Mesenteric fat pad (tissue), 1 donor: ENCODE measurements at regions not wholly inside any gene's neighbourhood (a gene's known extent, or its start where the extent isn't known, plus 50 kb on each side); places are given as distances from the start of the nearest gene placed in this dataset.

Source experiments
- DNase-seq: peaks from one replicate; pipeline ENCODE4 v3.0.0-alpha.2; 2020; ENCODE audit warnings: low spot score
- donor health status: DM: yes; HTN: yes; CAD: no.

- DNase-seq = peak; percentile 77
Observed at GRCh38 chr22:49320714-49321476, 506.8 kb downstream of the BRD1 start.

DNA sequence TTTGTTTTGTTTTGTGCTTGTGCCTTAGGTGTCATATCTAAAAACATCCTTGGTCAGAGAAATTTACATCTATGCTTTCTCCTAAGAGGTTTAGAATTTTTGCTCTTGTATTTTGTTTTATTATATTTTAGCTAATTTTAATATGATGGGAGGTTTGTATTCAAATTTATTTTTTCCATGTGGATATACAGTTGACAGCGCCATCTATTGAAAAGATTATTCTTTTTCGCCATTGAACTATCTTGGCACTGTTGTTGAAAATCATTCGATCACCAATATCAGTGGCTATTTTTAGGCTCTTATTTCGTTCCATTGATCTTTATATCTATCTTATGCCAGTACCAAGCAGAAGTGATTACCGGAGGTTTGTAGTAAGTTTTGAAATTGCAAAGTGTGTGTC is 510.3 kb downstream of the BRD1 start:
- DNase-seq = no peak

DNA sequence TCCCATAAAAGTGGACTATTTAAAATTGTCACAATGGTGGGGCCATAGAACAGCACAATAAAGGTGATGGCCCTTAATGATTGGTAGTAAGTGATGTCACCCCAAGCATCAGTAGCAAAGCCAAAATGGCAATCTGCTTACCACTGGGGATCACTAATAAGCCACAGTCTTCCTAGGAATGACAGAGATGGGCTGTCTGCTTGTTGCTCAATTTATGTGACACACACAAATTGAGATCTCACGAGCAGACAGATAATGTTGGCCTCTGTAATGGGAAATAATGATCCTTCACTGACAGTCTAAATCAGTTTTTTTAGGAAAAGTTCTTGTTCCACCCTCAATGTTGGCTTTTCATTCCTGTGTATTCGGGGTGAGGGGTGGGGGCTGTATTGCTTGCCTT is 515.1 kb downstream of the BRD1 start:
- DNase-seq = no peak

DNA sequence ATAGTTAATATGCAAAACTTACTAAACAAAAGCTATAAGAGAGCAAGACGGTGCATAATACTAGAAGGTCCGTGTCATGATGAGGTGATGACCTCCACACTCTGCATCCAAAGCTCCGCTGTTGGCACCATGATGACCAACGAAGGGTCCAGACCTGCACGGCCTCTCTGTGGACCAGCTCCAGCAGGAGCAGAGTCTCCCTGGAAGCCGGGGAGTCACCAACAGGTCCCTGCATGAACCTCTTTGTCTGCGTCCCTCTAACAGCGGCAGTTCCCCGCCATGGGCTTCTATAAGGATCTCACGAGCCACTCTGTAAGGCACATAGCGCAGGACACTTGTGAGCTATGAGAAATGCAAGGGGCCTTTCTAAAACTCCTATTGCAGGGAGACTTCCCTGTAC is 517.3 kb downstream of the BRD1 start:
- DNase-seq = peak; percentile 22

DNA sequence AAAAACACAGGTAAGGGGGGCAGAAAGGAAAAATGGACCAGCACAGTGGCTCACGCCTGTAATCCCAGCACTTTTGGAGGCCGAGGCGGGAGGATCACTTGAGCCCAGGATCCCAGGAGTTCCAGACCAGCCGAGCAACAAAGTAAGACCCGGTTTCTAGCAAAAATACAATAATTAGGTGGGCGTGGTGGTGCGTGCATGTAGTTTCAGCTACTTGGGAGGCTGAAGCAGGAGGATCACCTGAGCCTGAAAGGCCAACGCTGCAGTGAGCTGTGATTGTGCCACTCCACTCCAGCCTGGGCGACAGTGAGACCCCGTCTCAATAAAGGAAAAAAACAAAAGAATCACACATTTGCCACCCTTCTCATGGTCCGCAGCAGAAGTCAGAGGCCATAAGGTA is 519.4 kb downstream of the BRD1 start:
- DNase-seq = peak; percentile 22

DNA sequence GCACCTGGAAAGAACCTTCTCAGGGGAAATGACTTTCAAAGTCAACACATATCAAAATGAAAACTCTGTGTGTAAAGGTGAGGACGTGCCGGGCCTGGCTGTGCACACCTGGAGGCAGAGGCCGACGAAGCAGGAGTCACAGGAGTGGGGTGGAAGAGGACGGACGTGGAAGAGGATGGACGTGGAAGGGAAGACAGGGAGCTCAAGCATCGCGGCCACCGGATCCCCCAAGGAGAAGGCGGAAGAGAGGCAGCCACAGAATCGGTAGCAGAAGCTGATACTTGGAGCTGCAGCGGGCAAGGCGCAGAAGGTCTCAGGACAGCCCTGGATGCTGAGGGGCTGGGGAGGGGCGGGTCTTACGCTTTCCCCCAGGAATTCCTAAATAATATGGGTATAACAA is 519.8 kb downstream of the BRD1 start:
- DNase-seq = peak; percentile 74

DNA sequence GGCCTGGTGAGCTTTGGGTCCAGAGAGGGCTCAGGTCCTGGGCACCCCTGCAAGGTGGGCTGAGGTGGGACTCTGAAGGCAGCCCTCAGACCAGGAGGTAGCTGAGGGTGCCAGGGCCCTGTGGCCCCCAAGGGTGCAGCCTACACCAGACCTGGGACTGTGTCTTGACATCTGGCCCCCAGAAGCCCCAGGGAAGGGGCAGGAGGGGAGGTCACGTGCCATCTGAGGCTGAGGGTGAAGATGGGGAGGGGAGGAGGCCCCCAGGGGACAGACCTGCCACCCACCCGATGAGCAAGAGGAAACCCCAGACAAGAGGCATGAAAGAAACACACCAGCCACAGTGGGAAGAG is 520.2 kb downstream of the BRD1 start:
- no peak for DNase-seq

DNA sequence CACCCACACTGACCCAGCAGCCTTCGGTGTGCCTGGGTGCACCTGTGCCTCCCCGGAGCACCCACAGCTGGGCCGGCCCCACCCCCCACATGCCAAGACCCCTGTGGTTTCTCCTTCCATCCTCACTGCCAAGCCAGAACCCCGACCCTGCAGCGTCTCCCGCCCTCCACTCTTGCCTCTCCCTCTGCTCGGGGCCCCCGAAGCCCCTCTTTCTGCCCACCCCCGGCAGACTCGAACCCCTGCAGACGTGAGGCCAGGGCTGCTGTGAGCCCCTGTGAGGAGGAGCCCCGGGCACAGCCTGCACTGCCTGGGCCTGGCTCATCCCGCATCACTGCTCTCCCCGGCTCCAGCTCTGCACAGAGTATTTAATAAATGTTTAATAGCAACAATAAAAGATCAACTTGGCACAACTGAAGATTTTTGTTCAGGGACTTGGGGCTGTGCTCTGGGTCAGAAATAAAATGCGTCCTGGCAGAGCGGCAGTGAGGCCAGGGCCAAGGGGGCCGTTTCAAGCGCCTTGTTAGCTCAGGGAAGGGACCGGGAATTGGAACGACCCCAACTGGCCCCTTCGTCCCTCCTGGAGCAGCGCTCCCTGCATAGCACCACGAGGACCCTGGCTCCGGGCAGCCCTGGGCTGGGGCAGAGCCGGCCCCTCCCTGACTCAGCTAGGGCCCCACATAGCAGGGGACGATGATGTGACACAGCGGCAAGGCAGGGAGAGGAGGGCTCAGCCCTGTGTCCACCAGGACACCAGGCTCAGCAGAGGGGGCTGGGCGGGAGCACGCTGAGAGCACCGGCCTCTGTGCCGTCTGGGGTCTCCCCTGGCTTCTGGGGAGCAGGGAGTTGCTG is 520.8 kb downstream of the BRD1 start:
- peak; percentile 81 for DNase-seq

GRCh38 chr22:49305966-49306631 is 521.6 kb downstream of the BRD1 start:
- DNase-seq = no peak

DNA sequence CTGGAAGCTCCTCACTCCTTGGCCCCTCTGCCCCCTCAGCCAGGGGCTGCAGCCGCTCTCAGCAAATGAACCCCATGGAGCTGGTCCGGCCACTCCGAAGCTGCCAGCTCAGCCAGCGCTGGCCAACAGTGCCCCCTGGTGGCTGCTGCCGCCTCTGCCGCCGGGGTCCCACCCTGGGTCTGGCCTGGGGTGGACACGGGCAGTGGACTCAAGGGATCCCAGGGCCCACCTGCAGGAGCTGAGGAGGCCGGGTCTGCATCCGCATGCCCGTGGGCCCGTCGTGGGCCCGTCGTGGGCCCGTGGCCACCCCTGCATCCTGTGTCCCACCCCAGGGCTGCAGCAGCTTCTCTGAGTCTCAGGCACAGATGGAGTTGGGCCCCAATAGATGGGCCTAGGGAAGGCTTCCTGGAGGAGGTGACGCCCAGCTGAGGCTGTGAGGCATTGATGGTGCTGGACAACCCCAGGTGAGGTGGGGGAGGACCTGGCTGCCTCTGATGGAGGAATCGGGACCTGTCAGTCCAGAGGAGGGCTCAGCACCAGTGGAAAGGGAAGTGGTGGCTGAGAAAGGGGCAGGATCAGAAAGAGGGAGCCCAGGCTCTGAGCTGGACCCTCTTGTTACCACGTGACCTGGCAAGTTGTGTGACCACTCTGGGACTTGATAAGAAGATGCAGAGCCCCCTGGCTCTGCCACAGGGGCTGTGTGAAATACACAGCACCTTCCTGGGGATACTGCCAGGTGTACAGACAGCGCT is 522.3 kb downstream of the BRD1 start:
- peak; percentile 90 for DNase-seq

GRCh38 chr22:49303781-49304461 is 523.8 kb downstream of the BRD1 start:
- peak; percentile 80 for DNase-seq

DNA sequence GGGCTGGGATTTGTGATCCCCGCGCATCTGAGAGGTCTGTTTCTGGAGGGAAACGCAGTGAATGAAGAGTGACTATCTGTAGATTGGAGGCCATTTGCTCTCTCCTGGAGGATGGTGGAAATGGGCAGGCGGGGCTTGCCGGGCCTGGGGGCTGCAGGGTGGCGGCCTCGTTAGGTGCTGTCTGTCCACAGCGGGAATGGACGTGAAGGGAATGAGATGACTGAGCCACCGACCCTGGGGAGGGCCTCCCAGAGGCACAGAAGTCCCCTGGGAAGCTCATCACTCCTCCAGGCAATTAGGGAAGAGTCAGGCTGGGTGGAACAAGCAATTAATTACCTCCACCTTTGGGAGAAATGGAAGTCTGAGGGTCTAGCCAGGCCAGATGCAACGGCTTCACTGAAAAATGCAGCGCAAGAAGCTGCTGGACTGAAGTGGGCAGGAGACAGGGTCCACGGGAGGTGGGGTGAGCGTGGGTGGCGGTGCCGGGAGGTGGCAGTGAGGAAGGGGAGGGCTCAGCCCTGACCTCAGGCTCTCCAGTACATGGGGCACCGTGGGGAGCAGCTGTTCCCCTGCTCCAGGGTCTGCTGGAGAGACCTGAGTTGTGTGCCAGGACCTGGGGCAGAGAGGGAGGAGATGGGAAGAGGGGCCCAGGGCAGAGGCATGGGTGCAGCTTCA is 524.5 kb downstream of the BRD1 start:
- peak; percentile 71 for DNase-seq

- DNase-seq = peak; percentile 53
Observed at GRCh38 chr22:49302530-49302929, 525.1 kb downstream of the BRD1 start.

DNA sequence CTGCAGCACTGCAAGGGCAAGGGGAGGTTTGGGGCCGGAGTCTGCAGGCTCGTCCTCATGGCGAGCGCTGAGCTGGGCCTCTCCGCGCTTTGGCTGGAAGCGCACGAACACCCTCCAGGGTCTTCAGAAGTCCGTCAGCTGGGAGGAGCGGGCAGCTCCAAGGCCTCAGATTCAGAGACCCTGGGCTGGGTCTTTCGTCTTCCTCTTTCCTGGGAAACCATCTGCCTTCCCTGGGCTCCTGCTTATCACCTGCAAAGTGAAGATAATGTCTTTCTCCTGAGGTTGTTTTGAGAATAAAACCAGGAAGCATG is 525.6 kb downstream of the BRD1 start:
- DNase-seq = no peak

GRCh38 chr22:49301398-49302149 is 526.1 kb downstream of the BRD1 start:
- peak; percentile 85 for DNase-seq

DNA sequence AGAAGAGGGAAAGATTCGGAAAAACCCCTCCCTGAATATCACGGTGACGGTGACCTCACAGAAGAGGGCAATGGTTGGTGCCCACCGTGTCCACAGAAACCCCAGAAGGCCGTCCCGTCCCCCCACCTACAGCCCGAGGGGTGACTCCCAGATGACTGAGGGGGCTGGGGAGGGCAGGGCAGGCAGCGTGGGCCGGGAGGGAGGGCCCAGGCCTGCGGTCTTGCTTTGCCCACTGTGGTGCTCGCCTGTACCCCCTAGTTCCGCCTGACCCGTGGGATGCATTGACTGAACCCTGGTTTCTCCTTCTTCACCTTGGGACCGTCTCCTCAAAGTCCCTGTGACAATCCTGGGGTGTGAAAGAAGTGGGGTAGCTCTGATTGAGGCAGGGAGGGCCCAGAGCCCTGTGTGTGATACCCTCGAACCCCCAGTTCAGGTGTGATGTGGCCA is 526.7 kb downstream of the BRD1 start:
- DNase-seq = peak; percentile 67

- DNase-seq = no peak
Observed at GRCh38 chr22:49300241-49300640, 527.4 kb downstream of the BRD1 start.

DNA sequence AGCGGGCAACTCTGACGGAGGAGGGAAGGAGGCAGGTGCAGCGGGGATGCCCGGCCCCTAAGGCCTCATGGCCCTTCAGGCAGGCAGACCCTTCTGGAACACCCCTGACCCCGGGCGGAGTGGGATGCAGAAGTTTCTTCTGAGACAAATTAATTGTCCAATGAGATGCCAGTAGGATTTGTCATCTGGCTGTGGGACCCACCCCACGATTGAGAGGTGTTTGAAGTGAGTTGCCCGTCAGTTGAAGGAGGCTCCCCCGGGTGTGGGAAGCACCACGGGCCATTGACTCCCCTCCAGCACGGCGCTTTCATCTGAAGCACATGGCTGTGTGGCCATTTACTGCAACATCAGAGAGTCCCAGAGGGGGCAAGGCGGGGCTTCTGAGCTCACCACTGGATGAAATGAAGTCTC is 527.8 kb downstream of the BRD1 start:
- peak; percentile 87 for DNase-seq
